H1 (cell line): ENCODE measurements at regions not wholly inside any gene's neighbourhood (a gene's known extent, or its start where the extent isn't known, plus 50 kb on each side); places are given as distances from the start of the nearest gene placed in this dataset.

Experiments used
- CTCF ChIA-PET: fragments of 300-600 bp; sonication (Branson Sonifier 250); formaldehyde crosslinking; loops from one replicate; lab custom pipeline; 2021; ENCODE audit not compliant: partially characterized antibody; lab: Charles Lee
- POLR2A ChIA-PET: fragments of 300-600 bp; sonication (Branson Sonifier 250); formaldehyde crosslinking; loops from one replicate; lab custom pipeline; 2021; ENCODE audit warnings: inconsistent platforms; ENCODE audit not compliant: partially characterized antibody; lab: Charles Lee
- DNase-seq, 2 experiments: peaks; one replicate each; pipeline versions ENCODE4 v3.0.0 to v3.0.0-alpha.2; 2010 to 2022; ENCODE audit warnings: low spot score in 2 of 2, low read depth in 1 of 2, mixed read lengths in 1 of 2
- FAIRE-seq: peaks from 2 replicates; lab custom pipeline; 2011; peaks lifted over from hg19 to GRCh38; lab: Jason Lieb, UNC
- H2AFZ ChIP-seq: 2 replicates; pipeline ENCODE4 v1.8.1; 2012; ENCODE audit warnings: low read length, inconsistent platforms
- H2AK5ac ChIP-seq: 2 replicates; pipeline ENCODE4 v1.6.1; 2013; ENCODE audit warnings: low read depth, low read length
- H2BK120ac ChIP-seq: replicated peaks from 2 replicates; pipeline ENCODE3; 2013; ENCODE audit warnings: low read depth, low read length, inconsistent platforms
- H2BK12ac ChIP-seq: 2 replicates; pipeline ENCODE4 v1.6.1; 2013; ENCODE audit warnings: low read depth, low read length
- H2BK15ac ChIP-seq: 2 replicates; pipeline ENCODE4 v1.6.1; 2013; ENCODE audit warnings: low read length
- H2BK20ac ChIP-seq: 2 replicates; pipeline ENCODE4 v1.6.1; 2013; ENCODE audit warnings: low read length
- H2BK5ac ChIP-seq: 2 replicates; pipeline ENCODE4 v1.6.1; 2013; ENCODE audit warnings: low read depth, low read length
- H3K14ac ChIP-seq: 2 replicates; pipeline ENCODE4 v1.6.1; 2013; ENCODE audit warnings: inconsistent platforms; ENCODE audit not compliant: insufficient read length
- H3K18ac ChIP-seq: 2 replicates; pipeline ENCODE4 v1.6.1; 2013; ENCODE audit warnings: low read length; ENCODE audit errors: extremely low read depth
- H3K23ac ChIP-seq: 2 replicates; pipeline ENCODE4 v1.6.1; 2013; ENCODE audit warnings: inconsistent platforms; ENCODE audit not compliant: insufficient read length
- H3K23me2 ChIP-seq: 2 replicates; pipeline ENCODE4 v1.6.1; 2013; ENCODE audit warnings: low read depth, low read length
- H3K27ac ChIP-seq: 2 replicates; pipeline ENCODE4 v1.6.1; 2011; ENCODE audit warnings: low read depth, low read length, inconsistent platforms
- H3K27me3 ChIP-seq, 4 experiments: replicated peaks in 1 of 4; 1 replicate in 1 of 4; 2 replicates in 3 of 4; pipeline versions ENCODE4 v1.6.1 to v1.8.1; 2011 to 2013; ENCODE audit warnings: low read length in 3 of 4, mild to moderate bottlenecking in 3 of 4, inconsistent platforms in 2 of 4, mixed read lengths in 2 of 4, moderate library complexity in 1 of 4; ENCODE audit not compliant: control insufficient read depth in 3 of 4, insufficient read depth in 3 of 4; ENCODE audit errors: extremely low read depth in 1 of 4
- H3K36me3 ChIP-seq, 4 experiments: 2 replicates each; pipeline versions ENCODE4 v1.6.1 to v1.8.1; 2011 to 2013; ENCODE audit warnings: mild to moderate bottlenecking in 4 of 4, low read length in 3 of 4, moderate library complexity in 2 of 4, control low read depth in 1 of 4, inconsistent platforms in 1 of 4; ENCODE audit not compliant: insufficient read depth in 4 of 4, control insufficient read depth in 2 of 4
- H3K4ac ChIP-seq: replicated peaks from 2 replicates; pipeline ENCODE3; 2013; ENCODE audit warnings: low read length, low read depth, mixed read lengths, inconsistent platforms; ENCODE audit not compliant: insufficient read length
- H3K4me1 ChIP-seq, 4 experiments: replicated peaks in 1 of 4; 1 replicate in 1 of 4; 2 replicates in 3 of 4; pipeline versions ENCODE4 v1.6.1 to v1.8.1; 2011 to 2013; ENCODE audit warnings: low read length in 3 of 4, inconsistent platforms in 2 of 4, mixed read lengths in 1 of 4; ENCODE audit not compliant: insufficient read depth in 4 of 4, control insufficient read depth in 3 of 4
- H3K4me2 ChIP-seq, 2 experiments: 2 replicates each; pipeline versions ENCODE4 v1.6.1 to v1.8.1; 2011 to 2013; ENCODE audit warnings: low read depth in 2 of 2, low read length in 2 of 2, control low read depth in 1 of 2, inconsistent platforms in 1 of 2, mild to moderate bottlenecking in 1 of 2; ENCODE audit not compliant: insufficient read depth in 1 of 2
- H3K4me3 ChIP-seq, 4 experiments: fragments of 200-600, 300-600 bp in 1 of 4; sonication (generic), shearing (Covaris generic), sonication (Bioruptor Twin) in 1 of 4; 2 replicates each; pipeline versions ENCODE4 v1.5.1 to v1.8.1; 2011 to 2016; ENCODE audit warnings: low read length in 4 of 4, low read depth in 3 of 4, control low read depth in 2 of 4, inconsistent platforms in 2 of 4, mild to moderate bottlenecking in 2 of 4, mixed read lengths in 1 of 4, moderate library complexity in 1 of 4; ENCODE audit not compliant: insufficient read depth in 2 of 4; ENCODE audit errors: extremely low read depth in 1 of 4
- H3K56ac ChIP-seq: replicated peaks from 2 replicates; pipeline ENCODE3; 2013; ENCODE audit warnings: low read depth, mild to moderate bottlenecking, mixed read lengths, low read length, inconsistent platforms; ENCODE audit not compliant: insufficient read length
- H3K79me1 ChIP-seq: 2 replicates; pipeline ENCODE4 v1.6.1; 2013; ENCODE audit warnings: low read depth, low read length, control low read depth
- H3K79me2 ChIP-seq, 2 experiments: 2 replicates each; pipeline versions ENCODE4 v1.6.1 to v1.8.1; 2012 to 2013; ENCODE audit warnings: low read length in 2 of 2, mild to moderate bottlenecking in 2 of 2, inconsistent platforms in 1 of 2; ENCODE audit not compliant: insufficient read depth in 2 of 2, control insufficient read depth in 1 of 2
- H3K9ac ChIP-seq, 4 experiments: replicated peaks in 1 of 4; 1 replicate in 1 of 4; 2 replicates in 3 of 4; pipeline versions ENCODE4 v1.6.1 to v1.8.1; 2011 to 2013; ENCODE audit warnings: low read depth in 3 of 4, low read length in 3 of 4, control low read depth in 2 of 4, mild to moderate bottlenecking in 2 of 4, moderate library complexity in 2 of 4, inconsistent platforms in 1 of 4; ENCODE audit errors: extremely low read depth in 1 of 4
- H3K9me3 ChIP-seq, 2 experiments: 2 replicates each; pipeline versions ENCODE4 v1.6.1 to v1.8.1; 2012 to 2013; ENCODE audit warnings: mild to moderate bottlenecking in 2 of 2, moderate library complexity in 2 of 2, control low read depth in 1 of 2, inconsistent platforms in 1 of 2, low read depth in 1 of 2, low read length in 1 of 2, mixed read lengths in 1 of 2; ENCODE audit not compliant: insufficient read depth in 2 of 2
- H4K20me1 ChIP-seq, 2 experiments: replicated peaks in 1 of 2; 2 replicates each; pipeline versions ENCODE3 to v1.8.1; 2011 to 2013; ENCODE audit warnings: inconsistent platforms in 2 of 2, low read length in 2 of 2, mild to moderate bottlenecking in 1 of 2; ENCODE audit not compliant: insufficient read depth in 2 of 2, control insufficient read depth in 1 of 2
- H4K5ac ChIP-seq: 2 replicates; pipeline ENCODE4 v1.6.1; 2013; ENCODE audit warnings: low read length, low read depth, mixed read lengths, inconsistent platforms; ENCODE audit not compliant: insufficient read length
- H4K8ac ChIP-seq: 2 replicates; pipeline ENCODE4 v1.8.0; 2013; ENCODE audit warnings: mild to moderate bottlenecking, moderate library complexity, low read length, inconsistent platforms; ENCODE audit not compliant: insufficient read depth; ENCODE audit errors: extremely low read depth
- H4K91ac ChIP-seq: replicated peaks from 2 replicates; pipeline ENCODE3; 2013; ENCODE audit warnings: low read length, mixed read lengths, inconsistent platforms; ENCODE audit not compliant: insufficient read length
- CEBPB ChIP-seq: IDR thresholded peaks from 2 replicates; pipeline ENCODE4 v1.6.1; 2012; ENCODE audit warnings: low read depth, low read length
- CHD1 ChIP-seq: IDR thresholded peaks from 2 replicates; pipeline ENCODE4 v1.6.1; 2012; ENCODE audit warnings: low read depth, low read length, improper control_type of control experiment
- CTBP2 ChIP-seq: IDR thresholded peaks from 2 replicates; pipeline ENCODE4 v1.7.0; 2011; ENCODE audit warnings: borderline replicate concordance, mild to moderate bottlenecking, moderate library complexity, mixed read lengths, low read length; ENCODE audit not compliant: insufficient read depth, insufficient read length
- MAX ChIP-seq: IDR thresholded peaks from 2 replicates; pipeline ENCODE4 v1.6.1; 2012; ENCODE audit warnings: inconsistent platforms
- POLR2A ChIP-seq, 2 experiments: IDR thresholded peaks; 1 replicate in 1 of 2; 2 replicates in 1 of 2; pipeline ENCODE4 v1.6.1; 2011; ENCODE audit warnings: low read depth in 2 of 2, low read length in 2 of 2, mild to moderate bottlenecking in 2 of 2; ENCODE audit errors: control extremely low read depth in 1 of 2
- POLR2AphosphoS5 ChIP-seq: IDR thresholded peaks from 2 replicates; pipeline ENCODE4 v1.6.1; 2011; ENCODE audit warnings: low read depth, low read length
- POU5F1 ChIP-seq: IDR thresholded peaks from 2 replicates; pipeline ENCODE4 v1.6.1; 2011; ENCODE audit warnings: low read depth, mild to moderate bottlenecking, low read length, moderate library complexity
- RFX5 ChIP-seq: IDR thresholded peaks from 2 replicates; pipeline ENCODE4 v1.6.1; 2011; ENCODE audit warnings: low read depth, low read length, improper control_type of control experiment, borderline replicate concordance
- SAP30 ChIP-seq: fragments of 300-600 bp; sonication (generic); IDR thresholded peaks from 2 replicates; pipeline ENCODE4 v1.7.1; 2012; ENCODE audit warnings: low read length, moderate library complexity, mild to moderate bottlenecking, inconsistent platforms; ENCODE audit not compliant: insufficient read depth, insufficient replicate concordance
- TBP ChIP-seq: IDR thresholded peaks from 2 replicates; pipeline ENCODE4 v1.6.1; 2011; ENCODE audit warnings: low read depth, low read length, improper control_type of control experiment
- TCF12 ChIP-seq: IDR thresholded peaks from 2 replicates; pipeline ENCODE4 v1.6.1; 2011; ENCODE audit warnings: low read depth, mild to moderate bottlenecking, low read length
- WGBS, 2 experiments: shearing (Covaris generic) in 1 of 2; methylation state at CpG; one replicate each; pipeline versions ENCODE4 v1.1.6 to v1.1.7; 2013 to 2015; ENCODE audit warnings: low lambda C conversion rate in 2 of 2, mixed read lengths in 2 of 2, inconsistent platforms in 1 of 2, low coverage in 1 of 2, missing lambda C conversion rate in 1 of 2; ENCODE audit not compliant: insufficient replicate concordance in 2 of 2, insufficient coverage in 1 of 2, insufficient read length in 1 of 2; ENCODE audit errors: extremely low coverage in 1 of 2, missing lambda C conversion rate in 1 of 2; 5-methylcytosine and 5-hydroxymethylcytosine counted together
- TF ChIP-seq, protein P1 (sequence below): IDR thresholded peaks from 2 replicates; pipeline ENCODE4 v1.6.1; 2012; ENCODE audit warnings: inconsistent platforms

GRCh38 chr2:100733391-100734187, 86.3 kb upstream of the NPAS2 start:
- H3K27ac ChIP-seq = no peak overlapping the region
- no peak overlapping the region for H3K4me3 ChIP-seq
- H3K18ac ChIP-seq = no peak overlapping the region
- no peak overlapping the region for H2BK12ac ChIP-seq
- H2AK5ac ChIP-seq = no peak overlapping the region
- peak overlapping the region; percentile 96 for H2AFZ ChIP-seq
- no peak overlapping the region for H3K4me2 ChIP-seq
- H2BK5ac ChIP-seq = no peak overlapping the region
- H4K5ac ChIP-seq = no peak overlapping the region
- peaks cover 0 to 4% (median 1%) of the 10 kb centered on the region in 4 experiments; a peak in 2 of 7 replicates for H3K4me1 ChIP-seq
- H4K20me1 ChIP-seq = no peaks in the 10 kb centered on the region
- no peaks in the 10 kb centered on the region for H3K9me3 ChIP-seq
- H2BK120ac ChIP-seq = no peak overlapping the region
- H3K14ac ChIP-seq = no peak overlapping the region
- H3K23ac ChIP-seq = no peak overlapping the region
- WGBS, 2 experiments = 40% methylated on average over 11 of the region's 11 CpGs; no CpG with 5 or more reads in 1 of the 2 experiments
- H3K9ac ChIP-seq = no peak overlapping the region
- DNase-seq = no peak
- no peak overlapping the region for H3K56ac ChIP-seq
- H3K36me3 ChIP-seq = no peaks in the 10 kb centered on the region
- no peak overlapping the region for H2BK15ac ChIP-seq
- H4K8ac ChIP-seq = no peak overlapping the region
- H4K91ac ChIP-seq = no peak overlapping the region
- H3K27me3 ChIP-seq = no peaks in the 10 kb centered on the region
- H3K79me2 ChIP-seq = no peaks in the 10 kb centered on the region
- no peak overlapping the region for H3K4ac ChIP-seq
- FAIRE-seq = no peak
- ChIA-PET POLR2A (no interaction called here), CTCF (interaction anchor here (0.9 to 1.2 kb wide), 3 partner anchors 18 to 250 kb away, joined by 3 to 7 read pairs (median 3); no protein-coding TSS in a partner anchor)
- H2BK20ac ChIP-seq = no peak overlapping the region
- H3K23me2 ChIP-seq = no peaks in the 10 kb centered on the region
- no peaks in the 10 kb centered on the region for H3K79me1 ChIP-seq
- no peak for TF ChIP-seq CHD1
- TF ChIP-seq CEBPB = peak; percentile 38; the same call in 1 of the 2 replicates
- TF ChIP-seq POU5F1 = no peak
- peak; percentile 76; the same call in 1 of the 2 replicates for TF ChIP-seq TCF12
- TF ChIP-seq CTBP2 = no peak
- 0 out of 2 replicates have a peak, but pooled peaks have one; percentile 27 for TF ChIP-seq TBP
- no peak for TF ChIP-seq RFX5
- peak; percentile 33; the same call in 1 of the 2 replicates for TF ChIP-seq MAX
- TF ChIP-seq SAP30 = no peak
- TF ChIP-seq, protein P1, sequence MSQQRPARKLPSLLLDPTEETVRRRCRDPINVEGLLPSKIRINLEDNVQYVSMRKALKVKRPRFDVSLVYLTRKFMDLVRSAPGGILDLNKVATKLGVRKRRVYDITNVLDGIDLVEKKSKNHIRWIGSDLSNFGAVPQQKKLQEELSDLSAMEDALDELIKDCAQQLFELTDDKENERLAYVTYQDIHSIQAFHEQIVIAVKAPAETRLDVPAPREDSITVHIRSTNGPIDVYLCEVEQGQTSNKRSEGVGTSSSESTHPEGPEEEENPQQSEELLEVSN = no peak
- no peak for TF ChIP-seq POLR2A (IDR thresholded peaks at IDR 0.05; ENCODE audit: control extremely low read depth in 1 of 2, low read depth in 2 of 2, low read length in 2 of 2)
- TF ChIP-seq POLR2AphosphoS5 = 0 out of 2 replicates have a peak, but pooled peaks have one; percentile 32
